ENCODE measurements at regions not wholly inside any gene's neighbourhood (a gene's known extent, or its start where the extent isn't known, plus 50 kb on each side); places are given as distances from the start of the nearest gene placed in this dataset.

GRCh38 chr13:69243366-69243765 lies 864.3 kb upstream of the ATXN8OS start:
- ChIA-PET SMC1A (ENCODE audit: uncharacterized antibody, unreplicated experiment) (no interaction called here), RAD21 (ENCODE audit: unreplicated experiment) (no interaction called here), POLR2A (no interaction called here), CTCF (no interaction called here)
- H4K20me1 ChIP-seq (ENCODE audit: control insufficient read depth, insufficient read depth): no peaks in the 10 kb centered on the region
- H3K79me2 ChIP-seq (ENCODE audit: control insufficient read depth, insufficient read depth, low read length): no peaks in the 10 kb centered on the region
- FAIRE-seq (no peak), ATAC-seq (no peak), DNase-seq (ENCODE audit: low read depth, low spot score) (no peak)
- BruUV-seq (replicated peaks): no TSS peak
- no peak overlapping the region for H3K9ac ChIP-seq (ENCODE audit: control insufficient read depth, insufficient read depth, low read length)
- H3K4me3 ChIP-seq: no peak overlapping the region
- in situ Hi-C loops (cut with MboI): no loop called here
- H3K9me3 ChIP-seq (replicated peaks; ENCODE audit: control insufficient read depth, insufficient read depth, low read length): no peaks in the 10 kb centered on the region
- no peak overlapping the region for H2AFZ ChIP-seq (ENCODE audit: control insufficient read depth, low read depth, low read length)
- H3K36me3 ChIP-seq (ENCODE audit: control insufficient read depth in 2 of 2, insufficient read depth in 2 of 2, low read length in 1 of 2): no peaks in the 10 kb centered on the region
- no peak overlapping the region for H3K27ac ChIP-seq (ENCODE audit: control insufficient read depth, insufficient read depth)
- intact Hi-C loops (cut with micrococcal nuclease; ENCODE audit: unreplicated experiment): no loop called here
- no peak overlapping the region for H3K4me2 ChIP-seq (ENCODE audit: control insufficient read depth, insufficient read depth)
- WGBS (ENCODE audit: insufficient coverage, insufficient replicate concordance, low lambda C conversion rate, missing lambda C conversion rate): 67% methylated on average over 1 of the region's 1 CpG
- H3K4me1 ChIP-seq (ENCODE audit: control insufficient read depth, insufficient read depth, low read length): no peaks in the 10 kb centered on the region
- no peaks in the 10 kb centered on the region for H3K27me3 ChIP-seq (replicated peaks in 1 of 2; ENCODE audit: control insufficient read depth in 2 of 2, insufficient read depth in 2 of 2, low read length in 1 of 2)
- TF ChIP-seq RUNX3 (IDR thresholded peaks at IDR 0.05; ENCODE audit: low read length) (no peak), RAD51 (IDR thresholded peaks at IDR 0.05) (no peak), MYC (IDR thresholded peaks at IDR 0.05; ENCODE audit: insufficient read depth, insufficient read length, insufficient replicate concordance, low read length, severe bottlenecking) (no peak), ZNF687 (IDR thresholded peaks at IDR 0.05) (no peak), ZBTB40 (IDR thresholded peaks at IDR 0.05; ENCODE audit: borderline replicate concordance) (no peak), LARP7 (IDR thresholded peaks at IDR 0.05) (no peak), CEBPZ (IDR thresholded peaks at IDR 0.05; ENCODE audit: low read depth, low read length) (no peak), CREB1 (IDR thresholded peaks at IDR 0.05; ENCODE audit: low read depth) (no peak), GATAD2B (conservative IDR thresholded peaks at IDR 0.05; ENCODE audit: low read depth) (no peak), PBX3 (IDR thresholded peaks at IDR 0.05; ENCODE audit: insufficient replicate concordance, low read depth, low read length) (no peak), ZSCAN29 (IDR thresholded peaks at IDR 0.05) (no peak), MEF2B (IDR thresholded peaks at IDR 0.05; ENCODE audit: partially characterized antibody, poor library complexity, severe bottlenecking) (no peak), TAF1 (IDR thresholded peaks at IDR 0.05; ENCODE audit: borderline replicate concordance, low read depth, low read length) (no peak)
